SK-N-SH (cell line): ENCODE measurements at regions not wholly inside any gene's neighbourhood (a gene's known extent, or its start where the extent isn't known, plus 50 kb on each side); places are given as distances from the start of the nearest gene placed in this dataset.

Source experiments
- CTCF ChIP-seq: fragments of 200-600 bp; sonication (generic); IDR thresholded peaks from 2 replicates; pipeline ENCODE4 v1.6.1; 2017; ENCODE audit warnings: antibody characterized with exemption, mild to moderate bottlenecking, moderate library complexity
- JUND ChIP-seq: IDR thresholded peaks from 2 replicates; pipeline ENCODE4 v1.4.0; 2012
- PBX3 ChIP-seq: IDR thresholded peaks from 2 replicates; pipeline ENCODE4; 2012
- POLR2AphosphoS5 ChIP-seq: IDR thresholded peaks from 2 replicates; pipeline ENCODE4 v1.6.1; 2012; ENCODE audit warnings: low read depth, low read length
- REST ChIP-seq: IDR thresholded peaks from 2 replicates; pipeline ENCODE4 v1.6.1; 2012; ENCODE audit warnings: mild to moderate bottlenecking, low read depth, low read length, moderate library complexity
- USF1 ChIP-seq: IDR thresholded peaks from 2 replicates; pipeline ENCODE4 v1.4.0; 2012; ENCODE audit warnings: low read depth, borderline replicate concordance

- TF ChIP-seq REST (no peak), JUND (no peak), CTCF (no peak), USF1 (no peak), POLR2AphosphoS5 (no peak), PBX3 (no peak)
These were observed 111.8 kb upstream of the APC start for GRCh38 chr5:112625689-112626438.
